Mucosa of descending colon (tissue), 3 donors: ENCODE measurements at regions not wholly inside any gene's neighbourhood (a gene's known extent, or its start where the extent isn't known, plus 50 kb on each side); places are given as distances from the start of the nearest gene placed in this dataset.
A peak's percentile ranks its signal among the peaks of the same experiment; 100 is the strongest.

ENCODE experiments used
- ATAC-seq: fragments of 200-7000 bp; cut with Tn5 transposase; one replicate; pipeline ENCODE4 v1.9.1; 2020; ENCODE audit warnings: mild to moderate bottlenecking, moderate library complexity
- DNase-seq, 3 donors: peaks; one replicate each; pipeline ENCODE4 v3.0.0-alpha.2; 2020
- H3K36me3 ChIP-seq: fragments of 200-600 bp; one replicate; pipeline ENCODE4 v1.8.0; 2021; ENCODE audit warnings: low read depth, mild to moderate bottlenecking
- H3K4me1 ChIP-seq: fragments of 200-600 bp; one replicate; pipeline ENCODE4 v1.8.0; 2021; ENCODE audit warnings: low read depth, mild to moderate bottlenecking
- H3K4me3 ChIP-seq: fragments of 200-600 bp; one replicate; pipeline ENCODE4 v1.8.0; 2021; ENCODE audit warnings: mild to moderate bottlenecking
- H3K9me3 ChIP-seq: fragments of 200-600 bp; one replicate; pipeline ENCODE4 v1.8.0; 2021; ENCODE audit warnings: mild to moderate bottlenecking
- CTCF ChIP-seq: fragments of 200-600 bp; IDR thresholded peaks from one replicate; pipeline ENCODE4 v1.8.0; 2022; ENCODE audit warnings: antibody characterized with exemption, mild to moderate bottlenecking
- intact Hi-C, 2 donors: fragments of 100-400 bp; cut with DNase I in 1 of 2; cut with micrococcal nuclease in 1 of 2; formaldehyde crosslinking; loops; one replicate each; pipeline versions ENCODE4 v1.11.0 to v1.11.1; 2022; cut with DNase I, micrococcal nuclease
- donor health status: DM: no; HTN: no; CAD: no; lungs with moderate emphysema.
- donor health status: DM: no; HTN: no; CAD: no.
- donor health status: DM: no; HTN: yes; CAD: no.

- no peak for ATAC-seq
- intact Hi-C loops, result no loop called here
- Histone ChIP-seq H3K36me3 (no peaks in the 10 kb centered on the region), H3K4me3 (no peak overlapping the region), H3K4me1 (no peaks in the 10 kb centered on the region), H3K9me3 (no peaks in the 10 kb centered on the region)
- no peak for DNase-seq
- TF ChIP-seq CTCF, result no peak
Measured at GRCh38 chr2:594297-594949, 82.8 kb downstream of the TMEM18 start.

DNA sequence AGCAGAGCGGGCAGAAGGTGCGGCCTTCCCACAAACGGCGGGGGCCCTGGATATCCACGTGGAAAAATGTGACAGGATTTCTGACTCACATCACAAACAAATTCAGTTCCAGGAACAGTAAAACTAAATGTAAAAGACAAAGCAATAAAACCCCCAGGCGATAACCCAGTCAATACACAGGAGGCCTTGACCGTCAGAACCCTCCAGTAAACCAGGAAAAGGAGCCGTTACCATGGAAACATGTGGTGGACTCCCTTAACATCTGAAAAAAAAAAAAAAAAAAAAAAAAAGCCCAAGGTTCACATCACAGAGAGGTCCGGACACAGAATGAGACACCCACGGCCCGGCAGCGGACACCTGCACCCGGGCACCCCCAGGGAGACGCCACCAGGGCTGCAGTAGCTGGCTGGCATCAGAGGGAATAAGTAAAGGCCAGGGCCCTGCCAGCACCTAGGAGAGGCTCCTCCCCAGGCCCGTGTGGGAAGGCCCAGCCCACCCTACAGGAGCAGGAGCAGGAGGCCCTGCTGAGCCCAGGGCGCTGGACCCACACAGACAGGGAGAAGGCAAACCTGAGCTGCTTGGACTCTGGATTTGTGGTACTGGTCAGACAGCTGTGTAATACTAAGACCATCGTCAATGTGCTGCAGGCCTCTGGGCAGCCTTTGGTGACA lies 83.7 kb downstream of the TMEM18 start:
- no peaks in the 10 kb centered on the region for H3K36me3 ChIP-seq
- DNase-seq (no peak), ATAC-seq (peak; percentile 61)
- no peaks in the 10 kb centered on the region for H3K4me1 ChIP-seq
- H3K9me3 ChIP-seq, result no peaks in the 10 kb centered on the region
- intact Hi-C loops, result no loop called here
- H3K4me3 ChIP-seq, result no peak overlapping the region
- no peak for TF ChIP-seq CTCF

- Histone ChIP-seq H3K4me3 (no peak overlapping the region), H3K36me3 (no peaks in the 10 kb centered on the region), H3K4me1 (no peaks in the 10 kb centered on the region), H3K9me3 (no peaks in the 10 kb centered on the region)
- TF ChIP-seq CTCF, result no peak
- intact Hi-C loops, result no loop called here
- DNase-seq (no peak), ATAC-seq (no peak)
Measured at GRCh38 chr2:592737-593136, 84.5 kb downstream of the TMEM18 start.

- Histone ChIP-seq H3K9me3 (no peaks in the 10 kb centered on the region), H3K4me1 (no peaks in the 10 kb centered on the region), H3K36me3 (no peaks in the 10 kb centered on the region), H3K4me3 (no peak overlapping the region)
- intact Hi-C loops, result no loop called here
- DNase-seq (no peak), ATAC-seq (no peak)
- TF ChIP-seq CTCF, result no peak
Measured at GRCh38 chr2:590214-591175, 86.7 kb downstream of the TMEM18 start.

DNA sequence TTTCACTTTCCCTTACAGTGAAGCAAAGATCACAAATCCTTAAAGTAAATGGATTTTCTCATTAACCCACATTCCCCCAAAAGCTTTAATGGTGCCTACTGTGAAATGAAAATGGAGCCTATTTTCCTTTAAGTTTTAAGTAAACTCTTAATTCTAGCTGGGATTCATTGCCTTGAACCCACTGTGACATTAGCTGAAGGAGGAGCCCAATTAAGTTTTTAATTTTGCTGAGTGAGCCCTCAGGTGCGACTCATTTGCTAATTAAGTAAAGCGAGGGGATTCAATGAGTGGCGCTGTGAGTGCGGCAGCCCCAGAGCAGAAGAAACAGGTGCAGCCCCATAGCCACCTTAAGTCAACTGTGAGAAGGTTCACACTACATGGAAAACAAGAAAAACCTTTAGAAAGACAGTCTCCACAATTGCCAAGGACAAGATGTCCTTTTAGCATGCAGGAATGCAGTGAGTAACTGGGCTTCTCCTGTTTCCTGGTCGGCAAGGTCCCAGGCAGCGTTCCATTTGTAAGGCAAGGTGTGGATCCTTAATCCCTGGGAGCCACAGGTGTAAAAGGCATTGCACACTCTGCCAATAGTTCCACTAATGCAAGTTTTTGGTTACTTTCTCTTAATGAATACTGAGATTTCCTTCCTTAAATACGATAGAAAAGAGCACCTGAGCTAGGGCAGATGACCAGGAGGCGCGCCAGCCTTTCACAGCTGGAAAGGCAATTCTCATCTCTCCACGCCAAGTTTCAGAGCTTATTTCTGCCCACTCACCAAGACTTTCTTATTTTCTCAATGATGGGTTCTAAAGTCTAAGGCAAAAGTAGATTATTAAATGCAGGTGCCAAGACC lies 87.7 kb downstream of the TMEM18 start:
- intact Hi-C loops, result no loop called here
- DNase-seq, result no peak
- Histone ChIP-seq H3K9me3 (no peaks in the 10 kb centered on the region), H3K4me3 (no peak overlapping the region), H3K36me3 (no peaks in the 10 kb centered on the region), H3K4me1 (no peaks in the 10 kb centered on the region)
- no peak for TF ChIP-seq CTCF
- ATAC-seq, result no peak
